ENCODE measurements at regions not wholly inside any gene's neighbourhood (a gene's known extent, or its start where the extent isn't known, plus 50 kb on each side); places are given as distances from the start of the nearest gene placed in this dataset.

- no peak overlapping the region for H3K27ac Mint-ChIP-seq
- no peak overlapping the region for H3K4me3 Mint-ChIP-seq
- H3K27me3 Mint-ChIP-seq (ENCODE audit: low read depth): no peaks in the 10 kb centered on the region
- peak; percentile 69 to 83 (median 75) for TF ChIP-seq CTCF (IDR thresholded peaks at IDR 0.05; ENCODE audit: unreplicated experiment in 3 of 3)
- H3K9me3 Mint-ChIP-seq: peaks cover 3% of the 10 kb centered on the region
- H3K36me3 Mint-ChIP-seq (ENCODE audit: low read depth): no peaks in the 10 kb centered on the region
- no peaks in the 10 kb centered on the region for H3K4me1 Mint-ChIP-seq
Measured at GRCh38 chr6:148166339-148166968, 176.2 kb upstream of the SASH1 start.

DNA sequence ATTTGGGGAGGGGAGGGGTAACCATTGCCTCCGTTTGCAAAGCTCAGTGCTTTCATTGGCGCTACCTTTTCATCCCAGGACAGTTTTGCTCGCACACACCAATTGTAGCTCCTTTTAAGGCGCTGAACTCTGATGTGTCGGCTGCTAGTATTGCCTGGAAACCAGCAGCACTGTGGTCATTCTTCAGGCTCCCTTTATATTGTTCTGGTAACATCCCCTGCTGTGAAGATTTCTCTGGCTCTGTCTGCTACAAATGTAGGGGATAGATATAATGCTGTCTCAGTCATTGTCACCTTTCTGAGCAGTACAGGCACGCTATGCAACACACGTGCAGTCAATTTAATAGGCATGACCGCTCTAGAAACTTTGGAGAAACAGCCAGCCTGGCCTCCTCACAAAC, 172.9 kb upstream of the SASH1 start:
- Mint-ChIP-seq H3K27me3 (ENCODE audit: low read depth) (no peaks in the 10 kb centered on the region), H3K27ac (no peak overlapping the region), H3K4me1 (no peaks in the 10 kb centered on the region), H3K4me3 (no peak overlapping the region), H3K36me3 (ENCODE audit: low read depth) (no peaks in the 10 kb centered on the region), H3K9me3 (no peaks in the 10 kb centered on the region)
- no peak for TF ChIP-seq CTCF (IDR thresholded peaks at IDR 0.05; ENCODE audit: unreplicated experiment in 3 of 3)

DNA sequence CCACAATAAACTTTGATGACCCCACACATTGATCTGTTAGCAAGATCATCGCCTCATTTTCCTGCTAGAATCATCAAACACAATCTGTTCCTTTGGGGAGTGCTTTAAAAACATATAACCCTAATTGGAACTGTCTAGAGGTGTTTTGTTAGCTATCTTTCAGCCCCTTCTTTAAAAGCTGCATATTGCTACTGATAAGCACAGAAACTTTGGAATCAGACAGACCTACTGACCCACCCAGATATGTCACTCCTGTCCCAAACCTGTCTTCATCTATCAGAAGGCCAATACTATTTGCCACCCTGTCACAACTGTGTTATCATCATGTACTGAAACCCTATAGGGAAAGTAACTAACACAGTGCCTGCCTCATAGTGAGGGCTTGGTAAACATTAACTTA, 172.4 kb upstream of the SASH1 start:
- no peaks in the 10 kb centered on the region for H3K4me1 Mint-ChIP-seq
- no peak overlapping the region for H3K4me3 Mint-ChIP-seq
- no peaks in the 10 kb centered on the region for H3K9me3 Mint-ChIP-seq
- H3K36me3 Mint-ChIP-seq (ENCODE audit: low read depth): no peaks in the 10 kb centered on the region
- no peak overlapping the region for H3K27ac Mint-ChIP-seq
- no peaks in the 10 kb centered on the region for H3K27me3 Mint-ChIP-seq (ENCODE audit: low read depth)
- no peak for TF ChIP-seq CTCF (IDR thresholded peaks at IDR 0.05; ENCODE audit: unreplicated experiment in 3 of 3)

- Mint-ChIP-seq H3K36me3 (ENCODE audit: low read depth) (peaks cover 6% of the 10 kb centered on the region), H3K9me3 (peaks cover 6% of the 10 kb centered on the region), H3K4me3 (no peak overlapping the region), H3K27me3 (ENCODE audit: low read depth) (peaks cover 5% of the 10 kb centered on the region), H3K4me1 (no peaks in the 10 kb centered on the region), H3K27ac (no peak overlapping the region)
- TF ChIP-seq CTCF (IDR thresholded peaks at IDR 0.05; ENCODE audit: unreplicated experiment in 3 of 3): no peak
Measured at GRCh38 chr6:148173548-148173947, 169.1 kb upstream of the SASH1 start.

DNA sequence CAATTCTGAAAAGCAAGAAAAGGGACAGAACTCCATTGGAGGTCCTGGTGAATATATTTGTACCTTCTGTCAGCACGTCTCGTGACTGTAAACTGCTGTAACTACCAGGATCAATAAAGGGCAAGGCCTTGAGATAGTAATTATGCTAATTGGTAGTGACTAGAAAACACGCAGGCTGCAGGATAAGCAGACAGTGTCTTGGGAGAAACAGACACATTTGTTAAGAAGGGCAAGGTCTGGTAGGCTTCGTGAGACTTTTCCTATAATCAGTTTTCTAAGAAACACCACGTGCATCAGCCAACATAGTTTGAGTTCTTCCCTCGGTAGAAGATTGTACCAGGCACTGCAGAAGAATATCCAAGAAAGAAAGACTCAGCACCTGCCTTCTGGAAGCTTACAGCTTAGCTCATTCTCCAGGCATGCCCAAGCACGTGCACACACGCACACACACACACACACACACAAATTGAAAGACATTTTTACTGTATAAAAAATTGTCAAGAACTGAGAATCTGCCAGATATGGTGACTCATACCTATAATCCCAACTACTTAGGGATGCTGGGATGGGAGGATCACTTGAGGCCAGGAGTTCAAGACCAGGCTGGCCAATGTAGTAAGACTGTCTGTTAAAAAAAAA, 167.0 kb upstream of the SASH1 start:
- TF ChIP-seq CTCF (IDR thresholded peaks at IDR 0.05; ENCODE audit: unreplicated experiment in 3 of 3): no peak
- H3K4me3 Mint-ChIP-seq: no peak overlapping the region
- no peak overlapping the region for H3K27ac Mint-ChIP-seq
- H3K4me1 Mint-ChIP-seq: no peaks in the 10 kb centered on the region
- H3K9me3 Mint-ChIP-seq: peaks cover 6% of the 10 kb centered on the region
- H3K27me3 Mint-ChIP-seq (ENCODE audit: low read depth): peaks cover 5% of the 10 kb centered on the region
- H3K36me3 Mint-ChIP-seq (ENCODE audit: low read depth): peaks cover 6% of the 10 kb centered on the region
